SJSA1 (cell line): ENCODE measurements at regions not wholly inside any gene's neighbourhood (a gene's known extent, or its start where the extent isn't known, plus 50 kb on each side); places are given as distances from the start of the nearest gene placed in this dataset.
A peak's percentile ranks its signal among the peaks of the same experiment; 100 is the strongest.

ENCODE experiments used
- DNase-seq, 2 experiments: peaks; one replicate each; pipeline ENCODE4 v3.0.0-alpha.2; 2015 to 2020; ENCODE audit warnings: low spot score in 2 of 2, low read depth in 1 of 2
- H3K27ac ChIP-seq: fragments of 250-450 bp; sonication (Bioruptor Pico); 2 replicates; pipeline ENCODE4 v1.5.1; 2020; ENCODE audit warnings: mild to moderate bottlenecking, moderate library complexity
- H3K27me3 ChIP-seq: fragments of 250-450 bp; sonication (Bioruptor Pico); replicated peaks from 2 replicates; pipeline ENCODE4 v1.5.1; 2020; ENCODE audit warnings: mild to moderate bottlenecking, moderate library complexity
- H3K36me3 ChIP-seq: fragments of 250-450 bp; sonication (Bioruptor Pico); 2 replicates; pipeline ENCODE4 v1.5.1; 2020; ENCODE audit warnings: mild to moderate bottlenecking
- H3K4me1 ChIP-seq: fragments of 250-450 bp; sonication (Bioruptor Pico); replicated peaks from 2 replicates; pipeline ENCODE4 v1.6.1; 2021; ENCODE audit warnings: mild to moderate bottlenecking
- H3K4me3 ChIP-seq: fragments of 250-450 bp; sonication (Bioruptor Pico); 2 replicates; pipeline ENCODE4 v1.5.1; 2020; ENCODE audit warnings: mild to moderate bottlenecking
- H3K9me3 ChIP-seq: fragments of 250-450 bp; sonication (Bioruptor Pico); replicated peaks from 2 replicates; pipeline ENCODE4 v1.5.1; 2020; ENCODE audit warnings: mild to moderate bottlenecking

DNA sequence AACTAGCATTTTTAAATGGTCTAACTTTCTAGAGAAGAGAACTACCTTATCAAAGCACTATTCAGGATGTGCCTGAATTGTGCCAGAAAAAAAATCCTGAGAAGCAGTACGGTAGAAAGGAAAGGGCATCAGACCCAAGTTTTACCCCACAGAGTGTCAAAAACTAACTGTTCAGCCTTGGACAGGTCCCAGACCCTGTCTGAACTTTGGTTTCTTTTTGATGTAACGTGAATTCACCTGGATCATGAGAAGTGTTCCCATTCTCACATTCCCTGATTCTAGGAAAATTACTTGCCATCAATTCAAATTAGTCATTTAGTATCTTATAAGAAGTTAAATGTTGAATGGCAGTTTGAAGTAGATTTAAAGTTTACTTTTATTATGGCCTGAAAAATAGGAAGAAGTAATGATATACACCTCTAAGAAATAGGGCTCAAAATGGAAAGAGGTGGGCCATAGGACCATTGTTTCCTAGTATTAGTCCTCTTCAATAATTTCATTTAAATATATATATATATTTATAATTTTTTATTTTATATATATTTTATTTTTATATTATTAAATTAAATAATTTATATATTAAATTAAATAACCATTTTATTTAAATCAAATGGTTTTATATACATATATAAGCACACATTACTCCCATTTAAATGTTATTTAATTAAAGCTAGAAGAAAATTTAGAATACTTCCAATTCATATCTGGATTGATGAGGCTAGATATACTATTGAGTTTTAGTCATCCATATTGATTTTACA lies 181.9 kb upstream of the PPARGC1A start:
- Histone ChIP-seq H3K9me3 (no peaks in the 10 kb centered on the region), H3K27ac (no peak overlapping the region), H3K4me3 (no peak overlapping the region), H3K36me3 (no peaks in the 10 kb centered on the region), H3K4me1 (peaks cover 38% of the 10 kb centered on the region), H3K27me3 (no peaks in the 10 kb centered on the region)
- no peak for DNase-seq

DNA sequence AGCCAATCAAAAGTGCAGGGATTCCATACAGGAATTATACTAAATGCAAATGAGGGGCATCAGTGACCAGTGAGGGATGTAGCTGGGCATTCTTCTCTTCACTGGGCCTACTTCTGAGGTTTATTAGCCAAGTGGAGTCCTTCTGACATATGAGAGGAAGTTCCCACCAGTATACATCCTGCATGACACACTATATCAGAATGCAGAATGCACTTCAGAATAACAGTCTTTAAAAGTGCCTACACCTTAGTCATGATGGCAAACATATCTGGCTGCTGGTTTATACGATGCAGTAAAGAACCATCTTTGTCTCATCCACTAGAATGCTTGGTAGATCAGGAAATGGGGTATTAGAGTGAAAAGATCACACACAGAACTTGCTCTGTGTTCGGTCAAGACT lies 180.3 kb upstream of the PPARGC1A start:
- Histone ChIP-seq H3K4me3 (no peak overlapping the region), H3K27ac (peak overlapping the region; percentile 92), H3K9me3 (no peaks in the 10 kb centered on the region), H3K27me3 (no peaks in the 10 kb centered on the region), H3K4me1 (peaks cover 38% of the 10 kb centered on the region), H3K36me3 (no peaks in the 10 kb centered on the region)
- peak; percentile 40 to 59 for DNase-seq

DNA sequence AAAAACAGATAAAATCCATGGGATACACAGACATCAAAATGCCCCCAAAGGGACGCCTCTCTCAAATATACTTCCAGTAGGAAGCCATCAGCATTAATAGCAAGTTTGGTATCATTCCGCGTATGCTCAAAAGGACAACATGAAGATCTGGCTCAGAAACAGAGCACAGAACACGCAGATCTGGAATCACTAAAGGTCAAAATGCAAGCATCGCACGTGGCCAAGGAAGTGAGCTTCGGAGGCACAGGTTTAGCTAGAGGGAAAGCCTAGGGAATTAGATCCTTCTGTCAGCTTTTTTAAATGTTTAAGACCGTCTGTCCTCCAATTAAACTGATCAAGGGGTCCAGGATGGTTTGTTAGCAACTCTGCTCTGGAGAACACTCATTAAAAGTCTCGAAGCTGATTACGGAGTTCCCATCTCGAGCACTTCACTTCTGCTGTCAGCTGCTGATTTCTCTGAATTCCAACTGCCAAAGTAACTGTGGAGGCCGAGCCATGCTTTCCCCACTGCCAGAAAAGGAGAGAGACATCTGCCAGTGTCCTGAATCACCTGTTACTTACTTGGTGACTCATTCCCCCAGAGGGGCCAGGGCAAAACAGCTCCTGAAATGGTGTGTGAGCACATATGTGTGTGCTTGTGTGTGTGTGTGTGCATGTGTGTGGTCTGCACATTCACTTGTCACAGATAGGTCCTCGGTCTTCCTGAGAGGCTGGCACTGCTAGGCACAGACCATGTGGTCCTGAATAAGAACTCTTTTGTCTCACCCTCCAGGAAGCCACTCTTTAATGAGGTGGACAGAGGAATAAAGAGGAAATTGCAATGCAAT lies 177.7 kb upstream of the PPARGC1A start:
- H3K27me3 ChIP-seq = no peaks in the 10 kb centered on the region
- H3K4me1 ChIP-seq = peaks cover 38% of the 10 kb centered on the region
- DNase-seq = peak; percentile 44 to 55
- no peak overlapping the region for H3K4me3 ChIP-seq
- H3K36me3 ChIP-seq = no peaks in the 10 kb centered on the region
- no peaks in the 10 kb centered on the region for H3K9me3 ChIP-seq
- H3K27ac ChIP-seq = peak overlapping the region; percentile 45; the same call in 1 of the 2 replicates

DNA sequence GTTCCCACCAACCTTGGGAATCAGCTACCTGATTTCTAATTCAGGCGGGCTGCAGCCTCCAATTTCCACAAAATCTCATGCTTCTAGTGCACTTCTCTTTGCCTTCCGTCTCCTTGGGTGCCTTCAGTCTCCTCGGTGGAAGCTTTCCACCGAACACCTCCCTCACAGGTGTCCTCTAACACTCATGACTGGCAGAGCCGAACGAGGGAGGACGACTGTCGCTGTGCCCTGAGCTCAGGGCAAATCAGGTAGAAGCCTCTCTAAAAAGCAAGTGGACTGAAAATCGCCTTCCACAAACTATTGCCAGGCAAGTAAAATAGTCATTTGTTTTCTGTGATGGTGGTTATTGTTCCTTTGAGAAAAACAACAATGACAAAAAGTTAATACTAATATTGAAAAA lies 176.1 kb upstream of the PPARGC1A start:
- H3K27ac ChIP-seq = no peak overlapping the region
- DNase-seq = no peak
- no peaks in the 10 kb centered on the region for H3K36me3 ChIP-seq
- no peaks in the 10 kb centered on the region for H3K9me3 ChIP-seq
- peaks cover 37% of the 10 kb centered on the region for H3K4me1 ChIP-seq
- H3K4me3 ChIP-seq = no peak overlapping the region
- no peaks in the 10 kb centered on the region for H3K27me3 ChIP-seq

DNA sequence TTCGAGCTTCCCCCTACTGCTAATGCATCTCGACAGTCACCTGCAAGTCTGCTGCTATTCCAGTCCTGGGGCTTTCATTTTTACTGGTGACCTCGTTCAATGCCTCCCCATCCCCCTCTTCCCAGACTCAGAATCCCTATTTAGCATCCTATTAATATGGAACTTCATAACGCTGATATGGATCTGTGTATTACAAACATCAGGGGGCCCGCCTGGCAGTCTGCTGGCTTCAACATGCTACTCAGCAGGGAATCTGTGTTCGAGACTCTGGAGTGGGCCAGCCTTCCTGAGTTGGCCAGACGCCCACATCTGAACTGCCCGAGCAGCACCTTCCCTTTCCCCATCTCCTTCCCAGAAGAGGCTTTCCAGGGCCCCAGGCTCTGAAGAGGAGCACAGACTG lies 173.9 kb upstream of the PPARGC1A start:
- H3K36me3 ChIP-seq = no peaks in the 10 kb centered on the region
- peaks cover 17% of the 10 kb centered on the region for H3K4me1 ChIP-seq
- H3K4me3 ChIP-seq = no peak overlapping the region
- no peaks in the 10 kb centered on the region for H3K27me3 ChIP-seq
- no peak for DNase-seq
- H3K9me3 ChIP-seq = no peaks in the 10 kb centered on the region
- H3K27ac ChIP-seq = no peak overlapping the region

DNA sequence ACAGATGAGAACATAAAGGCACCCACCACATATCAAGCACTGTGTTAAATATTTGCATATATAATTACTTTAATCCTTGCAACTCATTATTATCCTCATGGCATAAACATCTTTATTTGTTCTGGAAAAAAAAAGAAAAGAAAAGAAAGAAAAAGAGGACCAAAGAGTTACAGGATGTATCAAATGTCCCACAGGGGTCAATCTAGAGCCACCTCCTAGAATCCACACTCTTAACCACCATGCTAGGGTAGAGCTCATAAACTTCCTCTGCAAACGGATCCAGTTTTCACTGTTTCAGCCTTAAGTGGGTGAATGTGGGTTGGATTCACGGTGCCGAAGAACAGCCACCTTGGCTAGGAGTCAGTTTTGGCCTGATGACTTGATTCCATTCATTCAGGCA lies 171.1 kb upstream of the PPARGC1A start:
- no peak for DNase-seq
- Histone ChIP-seq H3K27me3 (no peaks in the 10 kb centered on the region), H3K4me3 (no peak overlapping the region), H3K4me1 (0 out of 2 replicates have a peak, but pooled peaks cover 3% of the 10 kb centered on the region), H3K9me3 (no peaks in the 10 kb centered on the region), H3K27ac (no peak overlapping the region), H3K36me3 (no peaks in the 10 kb centered on the region)

DNA sequence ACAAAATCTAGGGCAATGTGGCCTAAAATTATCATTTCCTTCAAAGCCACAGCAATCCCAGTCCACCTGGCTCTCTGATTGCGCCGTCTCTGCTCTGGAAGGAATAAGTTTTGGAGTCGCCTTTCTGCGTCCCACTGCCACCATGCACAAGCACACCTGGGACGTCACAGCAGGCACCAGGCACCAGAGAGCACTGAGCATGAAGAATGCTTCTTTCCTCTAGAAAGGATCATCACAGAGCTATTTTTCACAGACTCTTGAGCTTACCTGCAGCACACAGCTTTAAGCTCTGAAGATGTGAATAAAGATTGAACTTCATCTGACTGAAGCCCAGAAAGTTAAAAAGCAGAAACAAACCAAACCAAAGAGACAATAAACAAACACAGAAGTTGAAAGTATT lies 170.0 kb upstream of the PPARGC1A start:
- no peak overlapping the region for H3K4me3 ChIP-seq
- H3K36me3 ChIP-seq = no peaks in the 10 kb centered on the region
- H3K9me3 ChIP-seq = no peaks in the 10 kb centered on the region
- DNase-seq = no peak
- H3K27me3 ChIP-seq = no peaks in the 10 kb centered on the region
- 0 out of 2 replicates have a peak, but pooled peaks cover 3% of the 10 kb centered on the region for H3K4me1 ChIP-seq
- no peak overlapping the region for H3K27ac ChIP-seq

DNA sequence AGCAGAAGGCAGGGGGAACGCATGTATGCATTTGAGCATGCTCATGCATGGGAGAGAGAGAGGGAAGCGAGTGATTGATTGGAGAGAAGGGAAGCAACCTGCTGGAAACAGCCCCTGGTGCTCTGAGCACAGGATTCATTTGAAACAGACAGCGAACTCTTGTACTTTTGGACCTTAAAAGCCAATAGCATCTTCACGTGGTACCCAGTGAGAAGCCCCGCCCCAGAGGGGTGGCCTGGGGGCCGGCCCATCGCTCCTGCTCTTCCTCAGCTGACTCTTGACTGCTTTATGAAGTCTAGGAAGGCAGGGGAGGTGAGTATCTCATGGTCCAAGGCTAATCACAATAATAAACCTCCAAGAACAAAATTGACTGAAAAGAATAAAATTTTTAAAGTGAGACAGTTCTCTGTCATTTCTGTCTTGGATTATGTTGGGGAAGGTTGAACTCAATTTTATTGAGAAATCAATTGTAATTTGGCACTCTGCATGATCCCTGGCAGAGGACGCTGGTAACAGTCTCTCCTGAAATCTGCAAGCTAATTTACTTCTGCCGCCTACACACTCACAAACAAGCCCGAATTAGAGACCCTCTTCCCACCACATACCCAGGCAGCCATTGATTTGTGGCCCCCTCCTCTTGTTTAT lies 168.2 kb upstream of the PPARGC1A start:
- H3K27me3 ChIP-seq = no peaks in the 10 kb centered on the region
- no peaks in the 10 kb centered on the region for H3K9me3 ChIP-seq
- no peak overlapping the region for H3K27ac ChIP-seq
- no peak for DNase-seq
- no peak overlapping the region for H3K4me3 ChIP-seq
- 0 out of 2 replicates have a peak, but pooled peaks cover 3% of the 10 kb centered on the region for H3K4me1 ChIP-seq
- H3K36me3 ChIP-seq = no peaks in the 10 kb centered on the region

DNA sequence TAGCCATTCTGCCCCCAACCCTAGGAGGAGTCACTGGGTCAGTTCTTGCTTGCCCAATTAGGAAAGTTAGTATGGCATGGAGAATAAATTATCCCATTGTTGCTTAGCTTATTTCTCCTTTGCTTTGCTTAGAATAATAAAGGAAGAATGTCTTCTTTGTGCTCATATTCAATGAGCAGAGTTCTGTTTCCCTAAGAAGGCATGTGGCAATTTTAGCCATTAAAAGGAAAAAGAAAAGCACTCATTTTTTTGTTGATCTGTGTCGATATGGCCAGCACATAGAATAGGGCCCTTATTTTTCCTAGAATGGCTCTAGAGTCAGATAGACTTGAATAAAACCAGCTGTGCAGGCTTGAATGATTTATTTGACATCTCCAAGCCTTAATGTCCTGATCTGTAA lies 166.4 kb upstream of the PPARGC1A start:
- H3K36me3 ChIP-seq = no peaks in the 10 kb centered on the region
- no peak overlapping the region for H3K27ac ChIP-seq
- no peak overlapping the region for H3K4me3 ChIP-seq
- no peak for DNase-seq
- no peaks in the 10 kb centered on the region for H3K27me3 ChIP-seq
- H3K9me3 ChIP-seq = no peaks in the 10 kb centered on the region
- H3K4me1 ChIP-seq = 0 out of 2 replicates have a peak, but pooled peaks cover 3% of the 10 kb centered on the region

DNA sequence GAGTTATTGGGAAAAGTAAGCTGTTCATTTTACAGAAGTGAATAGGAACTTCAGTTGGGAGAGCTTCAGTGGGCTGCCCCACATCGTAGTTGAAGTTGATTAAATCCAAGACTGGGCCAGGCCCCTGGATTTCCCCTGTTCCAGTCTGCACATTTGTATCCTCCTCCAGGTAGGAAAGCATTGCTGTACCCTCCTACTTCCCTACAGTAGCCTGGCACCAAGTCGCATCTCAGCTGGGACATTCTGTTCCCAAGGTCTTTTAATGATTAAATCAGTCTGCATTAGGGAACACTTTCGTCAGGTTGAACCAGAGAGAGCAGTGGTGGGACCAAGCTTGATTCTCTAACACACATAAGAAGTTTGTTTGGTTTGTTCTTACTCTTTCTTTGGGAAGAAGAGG lies 165.8 kb upstream of the PPARGC1A start:
- Histone ChIP-seq H3K4me1 (peaks cover 5% of the 10 kb centered on the region), H3K27me3 (no peaks in the 10 kb centered on the region), H3K36me3 (no peaks in the 10 kb centered on the region), H3K27ac (no peak overlapping the region), H3K4me3 (no peak overlapping the region), H3K9me3 (no peaks in the 10 kb centered on the region)
- no peak for DNase-seq

DNA sequence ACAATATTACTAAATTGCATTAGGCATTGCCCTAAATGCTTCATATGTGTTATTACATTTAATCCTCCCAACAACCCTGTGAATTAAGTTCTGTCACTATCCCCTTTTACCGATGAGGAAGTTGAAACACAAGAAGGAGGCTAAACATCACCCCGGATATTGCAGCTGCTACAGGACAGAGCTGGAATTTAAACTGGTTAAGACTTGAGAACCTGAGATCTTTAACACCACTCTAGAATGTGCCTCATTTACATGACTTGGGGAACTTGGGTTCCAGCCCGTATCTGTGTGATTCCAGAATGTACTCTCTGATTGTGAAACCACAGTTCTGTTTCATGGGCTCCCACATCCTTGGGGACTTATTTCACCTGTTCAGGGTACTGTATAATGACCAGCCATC lies 165.1 kb upstream of the PPARGC1A start:
- H3K36me3 ChIP-seq = no peaks in the 10 kb centered on the region
- H3K4me3 ChIP-seq = no peak overlapping the region
- H3K4me1 ChIP-seq = peaks cover 5% of the 10 kb centered on the region
- H3K27me3 ChIP-seq = no peaks in the 10 kb centered on the region
- DNase-seq = no peak
- no peaks in the 10 kb centered on the region for H3K9me3 ChIP-seq
- H3K27ac ChIP-seq = no peak overlapping the region

DNA sequence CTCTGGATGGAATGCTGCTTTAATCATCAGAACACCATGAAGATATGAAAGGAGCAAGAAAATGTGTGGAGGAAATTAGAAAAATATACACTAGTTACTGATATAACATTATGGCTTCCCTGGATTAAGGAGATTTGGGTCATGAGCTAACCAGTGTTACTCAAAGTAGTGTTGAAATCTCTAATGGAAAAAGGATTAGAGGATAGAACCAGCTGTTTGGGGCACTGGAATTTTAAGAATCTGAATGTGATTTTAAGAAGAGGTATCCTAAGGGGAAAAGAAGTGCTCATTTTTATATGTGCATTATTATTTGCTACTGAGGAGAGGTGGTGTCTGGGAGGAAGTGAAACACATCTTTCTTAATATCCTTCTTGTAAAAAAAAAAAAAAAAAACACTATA lies 164.1 kb upstream of the PPARGC1A start:
- no peak overlapping the region for H3K27ac ChIP-seq
- no peaks in the 10 kb centered on the region for H3K36me3 ChIP-seq
- no peaks in the 10 kb centered on the region for H3K9me3 ChIP-seq
- H3K4me3 ChIP-seq = no peak overlapping the region
- DNase-seq = no peak
- H3K4me1 ChIP-seq = peaks cover 5% of the 10 kb centered on the region
- no peaks in the 10 kb centered on the region for H3K27me3 ChIP-seq

DNA sequence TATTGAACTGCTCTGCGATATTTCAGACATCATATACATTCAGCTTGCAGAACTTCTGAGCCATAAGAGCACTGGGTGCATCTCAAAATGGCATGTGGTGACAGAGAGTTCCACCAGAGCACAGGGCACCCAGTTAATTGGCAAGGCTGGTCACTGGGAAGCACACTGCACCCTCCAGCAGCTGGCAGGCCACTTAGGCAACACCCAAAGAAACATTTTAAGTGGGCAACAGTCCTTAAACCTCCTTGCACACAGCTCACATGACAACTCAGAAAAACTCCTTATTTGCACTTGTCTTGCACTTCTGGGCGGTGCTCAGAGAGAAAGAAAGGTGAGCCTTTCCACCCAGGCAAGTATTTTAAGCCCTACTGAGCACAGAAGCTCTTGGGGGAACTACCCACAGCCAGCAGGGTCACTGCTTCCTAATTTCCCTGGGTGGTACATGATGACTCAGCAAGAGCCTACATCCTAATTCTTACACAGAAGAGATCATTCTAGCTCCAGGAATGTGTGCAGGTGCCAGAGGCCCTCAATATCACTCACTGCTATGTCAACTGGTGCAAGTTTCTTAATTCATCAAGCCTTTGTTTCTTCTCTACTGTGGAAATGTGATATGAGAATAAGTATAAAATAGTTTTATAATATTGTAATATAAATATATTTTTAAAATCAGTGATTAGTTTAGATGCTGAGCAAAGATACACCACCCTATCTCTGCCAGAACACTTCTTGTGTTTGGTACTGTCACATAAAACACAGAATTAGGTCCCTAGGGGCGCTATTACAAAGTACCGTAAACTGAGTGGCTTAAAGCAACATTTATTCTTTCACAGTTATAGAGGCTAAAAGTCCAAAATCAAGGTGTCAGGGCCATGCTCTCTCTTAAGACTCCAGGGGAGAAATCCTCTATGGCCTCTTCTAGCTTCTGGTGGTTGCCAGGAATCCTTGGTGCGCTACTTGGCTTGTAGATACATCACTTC lies 155.1 kb upstream of the PPARGC1A start:
- no peaks in the 10 kb centered on the region for H3K27me3 ChIP-seq
- H3K4me1 ChIP-seq = no peaks in the 10 kb centered on the region
- H3K27ac ChIP-seq = no peak overlapping the region
- H3K9me3 ChIP-seq = no peaks in the 10 kb centered on the region
- DNase-seq = no peak
- no peaks in the 10 kb centered on the region for H3K36me3 ChIP-seq
- H3K4me3 ChIP-seq = no peak overlapping the region
